ENCODE measurements at regions not wholly inside any gene's neighbourhood (a gene's known extent, or its start where the extent isn't known, plus 50 kb on each side); places are given as distances from the start of the nearest gene placed in this dataset.

DNA sequence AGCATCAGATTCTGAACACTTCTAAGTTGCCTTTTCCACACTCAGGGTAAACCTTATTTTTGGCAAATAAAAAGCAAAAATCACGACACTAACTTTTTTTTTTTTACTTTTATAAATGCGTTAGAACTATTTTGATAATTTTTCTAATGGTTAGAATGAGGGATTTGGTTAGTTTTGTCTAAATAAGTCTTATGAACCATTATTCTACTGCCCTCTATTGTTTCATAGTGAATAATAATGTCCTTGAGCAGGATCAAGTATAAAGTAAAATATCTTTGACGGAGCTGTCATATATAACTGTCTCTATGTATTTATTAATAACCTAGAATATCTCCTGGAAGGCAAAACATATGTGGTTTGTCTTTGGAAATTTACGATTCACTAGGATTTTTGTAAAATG is 631.8 kb downstream of the GABRG2 start:
- TF ChIP-seq, protein P1, sequence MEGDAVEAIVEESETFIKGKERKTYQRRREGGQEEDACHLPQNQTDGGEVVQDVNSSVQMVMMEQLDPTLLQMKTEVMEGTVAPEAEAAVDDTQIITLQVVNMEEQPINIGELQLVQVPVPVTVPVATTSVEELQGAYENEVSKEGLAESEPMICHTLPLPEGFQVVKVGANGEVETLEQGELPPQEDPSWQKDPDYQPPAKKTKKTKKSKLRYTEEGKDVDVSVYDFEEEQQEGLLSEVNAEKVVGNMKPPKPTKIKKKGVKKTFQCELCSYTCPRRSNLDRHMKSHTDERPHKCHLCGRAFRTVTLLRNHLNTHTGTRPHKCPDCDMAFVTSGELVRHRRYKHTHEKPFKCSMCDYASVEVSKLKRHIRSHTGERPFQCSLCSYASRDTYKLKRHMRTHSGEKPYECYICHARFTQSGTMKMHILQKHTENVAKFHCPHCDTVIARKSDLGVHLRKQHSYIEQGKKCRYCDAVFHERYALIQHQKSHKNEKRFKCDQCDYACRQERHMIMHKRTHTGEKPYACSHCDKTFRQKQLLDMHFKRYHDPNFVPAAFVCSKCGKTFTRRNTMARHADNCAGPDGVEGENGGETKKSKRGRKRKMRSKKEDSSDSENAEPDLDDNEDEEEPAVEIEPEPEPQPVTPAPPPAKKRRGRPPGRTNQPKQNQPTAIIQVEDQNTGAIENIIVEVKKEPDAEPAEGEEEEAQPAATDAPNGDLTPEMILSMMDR (IDR thresholded peaks at IDR 0.05), result no peak
- no peak for TF ChIP-seq EP300 (IDR thresholded peaks at IDR 0.05)
